Fibroblast of lung (primary cell): ENCODE measurements at regions not wholly inside any gene's neighbourhood (a gene's known extent, or its start where the extent isn't known, plus 50 kb on each side); places are given as distances from the start of the nearest gene placed in this dataset.

Experiments used
- DNase-seq, 2 donors: peaks; one replicate each; pipeline versions ENCODE4 v3.0.0 to v3.0.0-alpha.2; 2010; ENCODE audit warnings: low read depth in 2 of 2
- H2AFZ ChIP-seq: 2 replicates; pipeline ENCODE4 v1.5.1; 2012; ENCODE audit warnings: low read length, control low read depth, inconsistent platforms
- H3K27ac ChIP-seq: 2 replicates; pipeline ENCODE4 v1.5.1; 2011; ENCODE audit warnings: low read length, control low read depth; ENCODE audit not compliant: insufficient read depth
- H3K27me3 ChIP-seq: 2 replicates; pipeline ENCODE4 v1.5.1; 2011; ENCODE audit warnings: mild to moderate bottlenecking, low read length; ENCODE audit not compliant: control insufficient read depth, insufficient read depth
- H3K36me3 ChIP-seq: 2 replicates; pipeline ENCODE4 v1.5.1; 2011; ENCODE audit warnings: low read length; ENCODE audit not compliant: control insufficient read depth, insufficient read depth
- H3K4me1 ChIP-seq: 2 replicates; pipeline ENCODE4 v1.5.1; 2011; ENCODE audit warnings: low read length; ENCODE audit not compliant: control insufficient read depth, insufficient read depth; ENCODE audit errors: extremely low read depth
- H3K4me2 ChIP-seq: 2 replicates; pipeline ENCODE4 v1.5.1; 2011; ENCODE audit warnings: low read length, control low read depth; ENCODE audit not compliant: insufficient read depth; ENCODE audit errors: extremely low read depth
- H3K4me3 ChIP-seq, 4 experiments: fragments of 200-600 bp in 1 of 4; sonication (generic) in 1 of 4; replicated peaks in 1 of 4; 2 replicates each; pipeline ENCODE4 v1.5.1; 2011 to 2016; ENCODE audit warnings: low read length in 4 of 4, low read depth in 3 of 4, mild to moderate bottlenecking in 3 of 4, control low read depth in 2 of 4, inconsistent platforms in 1 of 4, mixed read lengths in 1 of 4; ENCODE audit not compliant: insufficient read depth in 1 of 4; ENCODE audit errors: control extremely low read depth in 1 of 4
- H3K79me2 ChIP-seq: 2 replicates; pipeline ENCODE4 v1.5.1; 2012; ENCODE audit warnings: mild to moderate bottlenecking, low read length, inconsistent platforms; ENCODE audit not compliant: control insufficient read depth, insufficient read depth
- H3K9ac ChIP-seq: 2 replicates; pipeline ENCODE4 v1.5.1; 2011; ENCODE audit warnings: mild to moderate bottlenecking, low read length, control low read depth; ENCODE audit not compliant: insufficient read depth
- H3K9me3 ChIP-seq: 2 replicates; pipeline ENCODE4 v1.5.1; 2012; ENCODE audit warnings: low read depth, low read length; ENCODE audit not compliant: control insufficient read depth, insufficient read depth
- H4K20me1 ChIP-seq: 2 replicates; pipeline ENCODE4 v1.5.1; 2011; ENCODE audit warnings: low read length; ENCODE audit not compliant: control insufficient read depth, insufficient read depth; ENCODE audit errors: extremely low read depth
- CTCF ChIP-seq, 2 donors: IDR thresholded peaks in 1 of 2; conservative IDR thresholded peaks in 1 of 2; 1 replicate in 1 of 2; 2 replicates in 1 of 2; pipeline ENCODE4 v1.5.1; 2011 to 2012; ENCODE audit warnings: low read length in 2 of 2, control low read depth in 1 of 2, inconsistent platforms in 1 of 2, low read depth in 1 of 2, mild to moderate bottlenecking in 1 of 2
- EZH2 ChIP-seq: IDR thresholded peaks from 2 replicates; pipeline ENCODE4 v1.5.1; 2012; ENCODE audit warnings: low read length, control low read depth, mild to moderate bottlenecking; ENCODE audit errors: missing control alignments

- Histone ChIP-seq H3K79me2 (no peaks in the 10 kb centered on the region), H3K4me1 (peaks cover 2% of the 10 kb centered on the region), H3K27me3 (no peaks in the 10 kb centered on the region), H3K4me3 (no peak overlapping the region), H3K9me3 (no peaks in the 10 kb centered on the region), H3K9ac (no peak overlapping the region), H3K27ac (no peak overlapping the region), H3K4me2 (no peak overlapping the region), H2AFZ (no peak overlapping the region), H4K20me1 (no peaks in the 10 kb centered on the region), H3K36me3 (no peaks in the 10 kb centered on the region)
- no peak for DNase-seq
- no peak for TF ChIP-seq CTCF (conservative IDR thresholded peaks at IDR 0.05 in 1 of 2, IDR thresholded peaks at IDR 0.05 in 1 of 2; ENCODE audit: low read depth in 1 of 2, low read length in 2 of 2)
- no peak for TF ChIP-seq EZH2
These were observed 111.5 kb upstream of the ERCC6L2 start for GRCh38 chr9:95763983-95764382.

- no peak overlapping the region for H2AFZ ChIP-seq
- no peak for DNase-seq
- H3K4me1 ChIP-seq = peaks cover 2% of the 10 kb centered on the region
- no peaks in the 10 kb centered on the region for H3K27me3 ChIP-seq
- H3K36me3 ChIP-seq = no peaks in the 10 kb centered on the region
- TF ChIP-seq EZH2 = no peak
- no peaks in the 10 kb centered on the region for H3K79me2 ChIP-seq
- no peaks in the 10 kb centered on the region for H4K20me1 ChIP-seq
- no peak overlapping the region for H3K9ac ChIP-seq
- H3K9me3 ChIP-seq = no peaks in the 10 kb centered on the region
- no peak overlapping the region for H3K27ac ChIP-seq
- H3K4me3 ChIP-seq = no peak overlapping the region
- no peak overlapping the region for H3K4me2 ChIP-seq
These were observed 112.5 kb upstream of the ERCC6L2 start for GRCh38 chr9:95763006-95763405.

GRCh38 chr9:95762322-95762721 lies 113.2 kb upstream of the ERCC6L2 start:
- Histone ChIP-seq H3K79me2 (no peaks in the 10 kb centered on the region), H3K27me3 (no peaks in the 10 kb centered on the region), H3K9me3 (no peaks in the 10 kb centered on the region), H3K9ac (no peak overlapping the region), H2AFZ (no peak overlapping the region), H3K4me3 (no peak overlapping the region), H3K36me3 (no peaks in the 10 kb centered on the region), H4K20me1 (no peaks in the 10 kb centered on the region), H3K27ac (no peak overlapping the region), H3K4me1 (peaks cover 2% of the 10 kb centered on the region), H3K4me2 (no peak overlapping the region)
- TF ChIP-seq CTCF (conservative IDR thresholded peaks at IDR 0.05 in 1 of 2, IDR thresholded peaks at IDR 0.05 in 1 of 2; ENCODE audit: low read depth in 1 of 2, low read length in 2 of 2) (no peak), EZH2 (no peak)
- DNase-seq = no peak
